GM18520 (cell line): ENCODE measurements at regions not wholly inside any gene's neighbourhood (a gene's known extent, or its start where the extent isn't known, plus 50 kb on each side); places are given as distances from the start of the nearest gene placed in this dataset.
"Not testable (repeated sequence)": the region's sequence is repeated elsewhere in the genome, so short reads cannot be mapped to it uniquely, and the experiment has no call there.

ENCODE experiments used
- ATAC-seq: cut with Tn5 transposase; IDR thresholded peaks from one replicate; pipeline ENCODE4 v1.9.1; 2021; ENCODE audit not compliant: unreplicated experiment

GRCh38 chr5:174504266-174504726 is 220.1 kb upstream of the MSX2 start:
- ATAC-seq = no peak

GRCh38 chr5:174505621-174506020 is 218.8 kb upstream of the MSX2 start:
- ATAC-seq = no peak

DNA sequence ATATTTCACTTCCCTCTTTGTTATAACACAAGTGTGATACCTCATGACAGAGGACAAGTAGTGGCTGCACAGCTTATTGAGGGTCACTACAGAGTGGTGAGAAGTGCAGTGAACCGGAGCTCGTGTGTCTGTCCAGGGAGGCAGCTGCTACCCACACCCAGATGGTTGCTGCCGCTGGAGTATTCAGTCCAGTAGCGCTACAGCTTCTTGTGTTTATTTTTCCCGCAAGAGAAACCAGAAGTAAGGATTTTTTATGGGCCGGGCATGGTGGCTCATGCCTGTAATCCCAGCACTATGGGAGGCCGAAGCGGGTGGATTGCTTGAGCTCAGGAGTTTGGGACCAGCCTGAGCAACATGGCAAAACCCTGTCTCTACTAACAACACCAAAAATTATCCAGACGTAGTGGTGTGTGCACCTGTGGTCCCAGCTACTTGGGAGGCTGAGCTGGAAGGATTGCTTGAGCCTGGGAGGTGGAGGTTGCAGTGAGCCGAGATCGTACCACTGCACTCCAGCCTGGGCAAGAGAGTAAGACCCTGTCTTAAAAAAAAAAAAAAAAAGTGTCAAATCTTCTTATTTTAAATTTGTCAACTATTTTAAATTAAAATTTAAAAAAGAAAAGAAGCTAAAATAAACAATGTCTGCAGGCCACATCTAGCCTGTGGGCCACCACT is 213.5 kb upstream of the MSX2 start:
- ATAC-seq = not testable (repeated sequence)

GRCh38 chr5:174511714-174512253 is 212.6 kb upstream of the MSX2 start:
- no peak for ATAC-seq

GRCh38 chr5:174514325-174514724 is 210.1 kb upstream of the MSX2 start:
- no peak for ATAC-seq

DNA sequence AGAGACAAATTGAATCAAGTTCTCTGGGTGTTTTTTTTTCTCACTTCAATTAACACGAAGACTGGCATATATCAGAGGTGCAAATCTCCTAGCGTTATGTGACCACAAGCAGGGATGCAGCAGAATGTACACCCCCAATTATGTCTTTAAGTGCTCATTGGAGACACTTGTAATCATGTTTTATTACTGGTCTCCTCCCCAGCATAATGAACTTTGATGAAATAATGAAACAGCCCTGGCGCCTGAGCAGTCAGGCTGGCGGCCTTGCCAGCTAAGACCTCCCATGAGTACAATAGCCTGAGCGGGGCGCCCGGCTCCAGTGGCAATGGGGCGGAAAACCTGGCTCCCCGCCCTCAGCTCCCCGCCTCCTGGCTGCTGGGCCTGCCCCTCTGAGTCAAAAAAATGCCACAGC is 209.4 kb upstream of the MSX2 start:
- no peak for ATAC-seq

GRCh38 chr5:174516741-174517140 is 207.6 kb upstream of the MSX2 start:
- no peak for ATAC-seq

DNA sequence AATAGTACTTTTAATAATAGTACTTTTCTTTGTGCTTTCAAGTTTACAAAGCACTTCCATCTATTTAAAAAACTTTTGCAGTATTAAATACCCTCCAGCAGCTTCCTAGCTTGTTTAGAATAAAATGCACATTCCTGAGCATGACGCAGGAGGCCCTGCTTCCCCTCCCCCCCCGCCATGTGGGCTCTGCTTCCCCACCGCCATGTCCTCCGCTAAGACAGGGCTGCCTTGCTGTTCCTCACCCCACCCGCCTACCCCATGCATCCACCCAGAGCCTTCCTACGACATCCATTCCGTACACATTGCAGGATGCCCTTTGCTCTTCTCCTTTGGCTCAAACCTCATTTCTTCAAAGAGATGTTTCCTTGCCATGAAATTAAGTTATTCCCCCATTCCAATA is 205.9 kb upstream of the MSX2 start:
- ATAC-seq = no peak

GRCh38 chr5:174520420-174521396 is 203.7 kb upstream of the MSX2 start:
- ATAC-seq = no peak

GRCh38 chr5:174521449-174521848 is 202.9 kb upstream of the MSX2 start:
- ATAC-seq = no peak

GRCh38 chr5:174522480-174523260 is 201.7 kb upstream of the MSX2 start:
- no peak for ATAC-seq

- ATAC-seq = no peak
Observed at GRCh38 chr5:174523311-174524071, 200.9 kb upstream of the MSX2 start.

DNA sequence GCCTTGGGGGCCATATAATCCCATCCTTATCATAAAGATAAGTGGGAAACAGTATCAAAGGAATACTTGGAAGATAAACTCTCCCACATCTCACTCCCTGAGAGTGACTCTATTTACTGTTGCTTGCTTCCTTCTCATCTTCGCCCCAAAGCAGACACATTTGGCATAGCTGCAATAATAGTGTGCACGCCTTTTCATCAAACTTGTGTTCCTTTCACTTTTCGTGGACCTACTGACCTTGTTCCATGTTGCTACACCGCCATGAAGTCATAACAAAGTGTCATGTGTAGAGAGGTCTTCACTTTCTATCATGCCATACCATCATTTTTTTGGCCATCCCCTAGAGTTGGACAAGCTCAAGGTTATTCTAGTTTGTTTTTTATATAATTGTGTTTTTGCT is 200.0 kb upstream of the MSX2 start:
- no peak for ATAC-seq

- no peak for ATAC-seq
Observed at GRCh38 chr5:174526177-174526576, 198.2 kb upstream of the MSX2 start.

DNA sequence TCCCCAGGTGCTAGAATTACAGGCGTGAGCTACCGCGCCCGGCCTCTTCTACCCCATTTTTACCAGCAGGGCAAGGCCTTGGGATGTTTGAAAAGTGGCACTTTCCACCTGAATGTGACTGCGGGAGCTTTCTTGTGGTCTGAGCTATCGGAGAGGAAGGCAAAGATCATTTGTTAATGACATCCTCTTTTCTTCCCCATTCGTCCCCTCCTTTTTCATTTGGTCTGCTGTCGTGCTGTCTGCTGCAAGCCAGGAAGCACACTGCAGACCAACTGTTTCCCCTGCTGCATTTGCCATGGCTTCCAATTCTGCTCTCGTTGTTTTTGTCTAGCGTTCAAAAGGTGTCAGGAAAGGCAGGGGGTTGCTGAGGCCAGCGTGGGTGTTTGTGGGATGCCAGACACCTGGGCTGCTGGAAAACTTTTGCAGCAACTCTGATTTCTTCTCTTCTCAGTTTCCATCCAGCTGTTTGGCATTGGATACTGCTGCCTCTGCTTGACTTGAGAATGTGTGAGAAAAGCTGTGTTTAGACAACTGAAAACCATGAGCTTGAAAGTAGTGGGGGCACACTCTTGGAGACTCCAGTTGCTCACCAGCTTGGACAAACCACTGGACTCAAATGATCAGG is 196.4 kb upstream of the MSX2 start:
- ATAC-seq = no peak

DNA sequence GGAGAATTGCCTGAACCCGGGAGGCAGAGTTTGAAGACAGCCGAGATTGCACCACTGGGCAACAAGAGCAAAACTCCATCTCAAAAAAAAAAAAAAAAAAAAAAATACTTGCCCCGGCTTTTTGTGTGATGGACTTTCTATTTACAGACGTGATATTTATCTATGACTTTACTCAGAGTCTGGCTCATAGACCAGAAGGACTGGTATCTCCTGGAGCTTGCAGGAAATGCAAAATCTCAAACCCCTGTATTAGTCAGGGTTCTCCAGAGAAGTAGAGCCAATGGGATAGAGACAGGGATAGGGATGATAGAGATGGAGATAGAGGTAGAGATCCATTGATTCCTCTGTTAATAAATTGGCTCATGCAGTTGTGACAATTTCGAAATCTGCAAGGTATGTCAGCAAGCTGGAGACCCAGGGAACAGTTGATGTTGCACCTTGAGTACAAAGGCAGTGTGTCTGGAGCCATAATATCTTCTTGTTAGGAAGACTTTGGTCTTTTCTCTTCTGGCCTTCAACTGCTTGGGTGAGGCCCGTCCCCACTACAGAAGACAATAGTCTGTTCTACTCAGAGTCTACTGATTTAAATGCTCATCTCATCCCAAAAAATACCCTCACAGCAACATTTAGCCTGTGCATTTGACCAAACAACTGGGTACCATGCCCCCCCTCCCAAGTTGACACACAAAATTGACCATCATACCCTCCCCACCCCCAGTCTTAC is 195.4 kb upstream of the MSX2 start:
- no peak for ATAC-seq

GRCh38 chr5:174529925-174530681 is 194.3 kb upstream of the MSX2 start:
- ATAC-seq = no peak

- no peak for ATAC-seq
Observed at GRCh38 chr5:174531782-174532191, 192.6 kb upstream of the MSX2 start.
